ENCODE measurements at regions not wholly inside any gene's neighbourhood (a gene's known extent, or its start where the extent isn't known, plus 50 kb on each side); places are given as distances from the start of the nearest gene placed in this dataset.

- DNase-seq (ENCODE audit: low read depth): no peak
- TF ChIP-seq CTCF (IDR thresholded peaks at IDR 0.05; ENCODE audit: low read length, missing control alignments): no peak
- no peak overlapping the region for H3K4me3 ChIP-seq (replicated peaks; ENCODE audit: low read depth, low read length)
Measured at GRCh38 chr17:79180358-79181005, 105.9 kb downstream of the ENGASE start.

GRCh38 chr17:79179334-79179733, 104.7 kb downstream of the ENGASE start:
- DNase-seq (ENCODE audit: low read depth): no peak
- TF ChIP-seq CTCF (IDR thresholded peaks at IDR 0.05; ENCODE audit: low read length, missing control alignments): no peak
- H3K4me3 ChIP-seq (replicated peaks; ENCODE audit: low read depth, low read length): no peak overlapping the region

GRCh38 chr17:79177877-79178276, 103.3 kb downstream of the ENGASE start:
- no peak for TF ChIP-seq CTCF (IDR thresholded peaks at IDR 0.05; ENCODE audit: low read length, missing control alignments)
- no peak overlapping the region for H3K4me3 ChIP-seq (replicated peaks; ENCODE audit: low read depth, low read length)
- no peak for DNase-seq (ENCODE audit: low read depth)

GRCh38 chr17:79176792-79177601, 102.4 kb downstream of the ENGASE start:
- H3K4me3 ChIP-seq (replicated peaks; ENCODE audit: low read depth, low read length): no peak overlapping the region
- no peak for DNase-seq (ENCODE audit: low read depth)
- no peak for TF ChIP-seq CTCF (IDR thresholded peaks at IDR 0.05; ENCODE audit: low read length, missing control alignments)

- H3K4me3 ChIP-seq (replicated peaks; ENCODE audit: low read depth, low read length): no peak overlapping the region
- DNase-seq (ENCODE audit: low read depth): no peak
- no peak for TF ChIP-seq CTCF (IDR thresholded peaks at IDR 0.05; ENCODE audit: low read length, missing control alignments)
Measured at GRCh38 chr17:79174905-79175856, 100.6 kb downstream of the ENGASE start.

- TF ChIP-seq CTCF (IDR thresholded peaks at IDR 0.05; ENCODE audit: low read length, missing control alignments): no peak
- H3K4me3 ChIP-seq (replicated peaks; ENCODE audit: low read depth, low read length): no peak overlapping the region
- DNase-seq (ENCODE audit: low read depth): no peak
Measured at GRCh38 chr17:79174193-79174765, 99.7 kb downstream of the ENGASE start.

Data from fibroblast of pulmonary artery (primary cell).